GM19397 (cell line): ENCODE measurements at regions not wholly inside any gene's neighbourhood (a gene's known extent, or its start where the extent isn't known, plus 50 kb on each side); places are given as distances from the start of the nearest gene placed in this dataset.

Experiments used
- ATAC-seq: cut with Tn5 transposase; IDR thresholded peaks from one replicate; pipeline ENCODE4 v1.9.1; 2021; ENCODE audit warnings: mild to moderate bottlenecking, moderate library complexity; ENCODE audit not compliant: unreplicated experiment

DNA sequence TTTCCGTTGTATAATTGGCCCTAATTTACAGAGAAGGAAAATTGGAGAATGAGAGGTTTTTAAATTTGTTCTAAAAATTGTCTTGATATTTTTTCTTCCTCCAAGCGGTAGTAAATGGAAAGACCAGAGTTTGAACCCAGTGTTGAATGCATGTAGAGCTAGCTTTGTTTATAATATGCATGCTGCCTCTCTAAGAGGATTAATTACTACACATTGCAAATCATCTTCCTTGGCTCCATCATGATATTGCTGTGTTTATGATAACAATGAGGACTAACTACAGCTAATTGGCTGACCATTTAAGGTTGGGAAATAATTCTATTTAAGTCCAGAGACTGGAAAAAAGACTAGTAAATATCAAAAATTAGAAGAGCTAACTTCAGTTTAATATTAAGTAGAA lies 338.5 kb downstream of the PLK2 start:
- no peak for ATAC-seq

- no peak for ATAC-seq
Observed at GRCh38 chr5:58117542-58117941, 342.3 kb downstream of the PLK2 start.

DNA sequence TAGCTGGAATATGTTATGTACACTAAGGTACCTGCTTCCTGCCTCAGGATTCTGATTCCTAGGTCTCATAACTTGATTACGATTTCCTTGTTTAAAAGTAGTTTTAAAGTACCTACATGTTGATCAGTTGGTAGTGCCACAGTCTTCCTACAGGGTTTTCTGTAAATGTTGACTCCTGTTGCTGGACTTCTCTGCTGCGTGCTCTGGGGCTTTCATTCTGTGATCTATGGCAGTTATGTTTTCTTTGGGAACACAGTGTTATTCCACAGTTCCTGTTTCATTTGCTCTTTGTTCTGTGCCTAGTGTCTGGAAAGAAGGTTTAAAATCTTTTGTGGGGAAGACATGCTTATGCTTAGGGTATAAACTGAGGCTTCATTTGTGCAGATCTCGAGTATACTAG lies 343.5 kb downstream of the PLK2 start:
- ATAC-seq: no peak

GRCh38 chr5:58115811-58116210 lies 344.1 kb downstream of the PLK2 start:
- ATAC-seq: no peak

GRCh38 chr5:58114324-58114723 lies 345.6 kb downstream of the PLK2 start:
- no peak for ATAC-seq

DNA sequence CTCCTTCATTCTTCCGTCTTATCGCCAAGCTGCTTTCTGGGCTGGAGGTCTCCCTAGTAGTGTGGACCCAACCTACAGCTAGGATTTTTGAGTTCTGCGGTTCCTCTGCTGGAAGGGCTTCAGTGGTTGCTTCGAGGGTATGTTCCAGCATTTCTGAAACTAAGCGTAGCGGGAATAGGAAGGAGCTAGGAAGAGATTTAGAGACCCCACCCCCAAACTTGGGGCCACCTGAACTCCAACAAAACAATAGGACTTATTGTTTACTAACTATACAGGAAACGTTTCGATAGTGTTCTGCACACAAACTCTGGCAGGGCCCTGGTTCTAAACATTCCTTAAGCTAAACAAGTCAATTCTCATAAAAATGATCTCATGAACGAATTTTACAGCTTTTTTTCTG lies 346.7 kb downstream of the PLK2 start:
- ATAC-seq: no peak

GRCh38 chr5:58108511-58108910 lies 351.4 kb downstream of the PLK2 start:
- ATAC-seq: no peak

DNA sequence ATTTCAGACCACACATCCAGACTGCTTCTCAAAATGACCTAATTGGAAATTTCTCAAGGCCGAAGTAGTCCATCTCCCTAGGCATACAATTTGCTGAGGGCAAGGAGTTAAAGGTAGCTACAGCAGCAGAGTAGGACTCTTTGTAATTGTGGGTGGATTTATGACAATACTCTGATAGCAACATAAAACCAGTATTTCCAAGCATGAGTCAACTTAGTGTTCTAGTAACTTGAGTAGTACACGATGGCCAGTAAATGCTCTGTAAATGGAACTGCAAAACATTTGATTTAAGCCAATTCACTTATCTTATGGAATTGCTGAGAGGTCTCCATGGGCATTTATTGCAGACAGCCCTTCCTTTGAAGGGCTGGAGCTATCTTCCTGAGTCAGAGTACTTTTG lies 352.2 kb downstream of the PLK2 start:
- no peak for ATAC-seq

- ATAC-seq: no peak
Observed at GRCh38 chr5:58106754-58107410, 353.0 kb downstream of the PLK2 start.

DNA sequence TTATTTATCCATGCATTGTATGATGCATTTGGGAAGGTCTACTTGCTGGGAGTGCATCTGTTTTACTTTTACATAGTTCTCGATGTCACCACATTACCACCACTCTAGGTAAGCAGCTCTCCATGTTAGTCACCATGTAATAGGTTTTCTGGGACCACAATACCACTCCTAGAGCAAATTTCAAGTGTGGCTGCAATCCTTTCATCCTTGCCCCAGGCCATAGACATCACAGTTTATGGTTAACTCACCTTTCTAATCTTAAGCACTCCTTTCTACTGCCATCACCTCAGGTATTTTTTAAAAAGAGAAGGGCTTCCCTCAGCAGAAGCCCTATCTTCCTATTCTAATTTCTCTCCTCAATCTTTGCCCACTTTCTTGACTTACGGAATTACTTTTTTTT lies 354.1 kb downstream of the PLK2 start:
- ATAC-seq: no peak

DNA sequence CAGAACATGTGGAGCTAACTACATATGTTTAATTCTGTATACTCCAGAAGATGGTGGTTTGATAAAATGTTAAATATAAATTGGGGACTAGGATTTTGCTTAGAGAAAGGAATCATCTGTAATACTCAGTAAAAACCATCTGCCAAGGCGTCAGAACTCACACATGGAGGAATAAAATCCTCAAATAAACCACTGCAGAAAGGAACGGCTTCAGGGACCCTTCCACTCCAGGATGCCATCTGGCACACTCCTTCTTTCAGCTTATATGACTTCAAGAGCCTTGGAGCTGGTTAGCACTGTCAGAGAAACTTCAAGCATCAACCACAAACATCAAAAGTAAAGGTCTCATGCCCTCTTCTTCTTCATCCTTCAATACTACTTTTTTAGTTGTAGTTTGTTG lies 360.6 kb downstream of the PLK2 start:
- ATAC-seq: no peak

GRCh38 chr5:58094031-58094430 lies 365.9 kb downstream of the PLK2 start:
- no peak for ATAC-seq

GRCh38 chr5:58090704-58091103 lies 369.2 kb downstream of the PLK2 start:
- ATAC-seq: no peak

GRCh38 chr5:58088941-58089340 lies 370.9 kb downstream of the PLK2 start:
- no peak for ATAC-seq

- ATAC-seq: no peak
Observed at GRCh38 chr5:58087905-58088304, 372.0 kb downstream of the PLK2 start.

- no peak for ATAC-seq
Observed at GRCh38 chr5:58087123-58087522, 372.8 kb downstream of the PLK2 start.

- no peak for ATAC-seq
Observed at GRCh38 chr5:58085800-58086199, 374.1 kb downstream of the PLK2 start.

- no peak for ATAC-seq
Observed at GRCh38 chr5:58081435-58081834, 378.5 kb downstream of the PLK2 start.

DNA sequence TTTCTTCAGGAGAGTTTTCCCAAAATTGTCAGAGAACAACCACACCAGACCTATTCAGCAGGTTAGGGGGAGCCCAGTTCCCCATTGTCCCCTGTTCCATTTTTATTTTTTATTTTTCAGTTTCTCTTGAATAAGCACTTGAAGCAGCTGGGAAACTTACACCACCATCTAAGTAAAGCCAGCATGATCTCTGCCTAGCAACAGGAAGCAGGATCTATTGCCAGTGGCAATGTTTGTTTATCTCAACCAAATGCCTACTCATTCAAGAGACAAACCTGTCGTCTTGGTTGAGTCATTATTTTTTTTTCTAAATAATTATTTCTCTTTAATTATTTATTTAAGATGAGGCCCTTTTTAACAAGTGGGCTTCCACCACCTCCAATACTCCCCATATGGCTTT lies 379.3 kb downstream of the PLK2 start:
- ATAC-seq: no peak

DNA sequence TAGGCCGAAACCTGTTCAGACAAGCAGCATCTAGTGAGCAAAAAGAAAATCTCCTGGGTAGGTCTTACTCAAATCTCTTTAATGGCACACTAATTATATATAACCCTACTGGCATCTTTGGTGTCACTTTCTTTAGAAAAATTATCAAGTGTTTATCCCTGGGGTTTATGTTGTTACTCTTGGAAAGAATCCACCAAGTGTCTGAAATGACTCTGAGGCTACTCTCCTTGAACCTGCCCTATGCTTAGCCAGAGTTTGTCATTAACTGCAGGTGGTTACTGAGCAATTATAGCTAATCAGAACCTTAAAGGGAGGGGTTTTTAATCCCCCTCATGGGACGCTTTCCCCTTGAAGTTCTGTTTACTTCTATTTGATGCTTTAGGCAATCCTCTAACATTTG lies 381.9 kb downstream of the PLK2 start:
- ATAC-seq: no peak

DNA sequence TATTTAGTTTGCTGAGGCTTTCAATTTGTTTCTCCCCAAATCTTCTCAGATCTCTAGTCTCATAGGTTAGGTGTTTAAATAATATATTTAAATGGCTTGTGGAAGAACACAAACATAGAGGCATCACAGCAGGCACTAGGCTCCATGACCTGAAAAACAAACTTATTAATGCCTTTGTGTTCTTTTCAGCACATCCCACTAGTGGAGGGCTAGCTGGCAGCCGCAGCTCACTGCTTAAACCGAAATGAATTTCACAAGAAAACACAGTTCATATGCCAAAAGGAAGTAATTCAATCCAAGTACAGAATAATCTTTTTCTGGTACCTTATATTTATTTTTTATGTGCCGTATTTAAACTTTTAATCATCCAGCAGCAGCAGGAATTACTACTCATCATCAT lies 382.5 kb downstream of the PLK2 start:
- ATAC-seq: no peak

- no peak for ATAC-seq
Observed at GRCh38 chr5:58076483-58077257, 383.2 kb downstream of the PLK2 start.

- no peak for ATAC-seq
Observed at GRCh38 chr5:58075907-58076306, 384.0 kb downstream of the PLK2 start.
